ENCODE measurements at regions not wholly inside any gene's neighbourhood (a gene's known extent, or its start where the extent isn't known, plus 50 kb on each side); places are given as distances from the start of the nearest gene placed in this dataset.
"Not testable (repeated sequence)": the region's sequence is repeated elsewhere in the genome, so short reads cannot be mapped to it uniquely, and the experiment has no call there.

GRCh38 chr18:59079687-59080501 lies 59.8 kb upstream of the SEC11C start:
- H3K4me3 ChIP-seq (ENCODE audit: low read length); H3K9me3 ChIP-seq (replicated peaks; ENCODE audit: low read length); H3K4me2 ChIP-seq (ENCODE audit: low read length); H3K36me3 ChIP-seq (ENCODE audit: insufficient read depth, low read length); H3K4me1 ChIP-seq (ENCODE audit: control insufficient read depth, insufficient read depth, low read length); H3K9ac ChIP-seq (ENCODE audit: low read depth, low read length): not testable (repeated sequence)
- H3K27me3 ChIP-seq (ENCODE audit: control insufficient read depth, insufficient read depth, low read length), result peaks cover 71% of the 10 kb centered on the region

GRCh38 chr18:59083136-59083818 lies 56.4 kb upstream of the SEC11C start:
- H3K4me1 ChIP-seq (ENCODE audit: control insufficient read depth, insufficient read depth, low read length), result no peaks in the 10 kb centered on the region
- H3K36me3 ChIP-seq (ENCODE audit: insufficient read depth, low read length), result no peaks in the 10 kb centered on the region
- H3K4me2 ChIP-seq (ENCODE audit: low read length), result no peak overlapping the region
- H3K27me3 ChIP-seq (ENCODE audit: control insufficient read depth, insufficient read depth, low read length), result peaks cover 65% of the 10 kb centered on the region
- H3K4me3 ChIP-seq (ENCODE audit: low read length), result no peak overlapping the region
- no peak overlapping the region for H3K9ac ChIP-seq (ENCODE audit: low read depth, low read length)
- H3K9me3 ChIP-seq (replicated peaks; ENCODE audit: low read length), result no peaks in the 10 kb centered on the region

GRCh38 chr18:59085126-59085794 lies 54.4 kb upstream of the SEC11C start:
- H3K9ac ChIP-seq (ENCODE audit: low read depth, low read length), result no peak overlapping the region
- peaks cover 62% of the 10 kb centered on the region for H3K27me3 ChIP-seq (ENCODE audit: control insufficient read depth, insufficient read depth, low read length)
- H3K4me1 ChIP-seq (ENCODE audit: control insufficient read depth, insufficient read depth, low read length), result no peaks in the 10 kb centered on the region
- no peaks in the 10 kb centered on the region for H3K9me3 ChIP-seq (replicated peaks; ENCODE audit: low read length)
- no peak overlapping the region for H3K4me2 ChIP-seq (ENCODE audit: low read length)
- H3K36me3 ChIP-seq (ENCODE audit: insufficient read depth, low read length), result no peaks in the 10 kb centered on the region
- no peak overlapping the region for H3K4me3 ChIP-seq (ENCODE audit: low read length)

GRCh38 chr18:59085797-59086196 lies 53.9 kb upstream of the SEC11C start:
- no peak overlapping the region for H3K9ac ChIP-seq (ENCODE audit: low read depth, low read length)
- peaks cover 57% of the 10 kb centered on the region for H3K27me3 ChIP-seq (ENCODE audit: control insufficient read depth, insufficient read depth, low read length)
- no peak overlapping the region for H3K4me2 ChIP-seq (ENCODE audit: low read length)
- H3K9me3 ChIP-seq (replicated peaks; ENCODE audit: low read length), result no peaks in the 10 kb centered on the region
- no peak overlapping the region for H3K4me3 ChIP-seq (ENCODE audit: low read length)
- no peaks in the 10 kb centered on the region for H3K4me1 ChIP-seq (ENCODE audit: control insufficient read depth, insufficient read depth, low read length)
- H3K36me3 ChIP-seq (ENCODE audit: insufficient read depth, low read length), result no peaks in the 10 kb centered on the region

GRCh38 chr18:59086522-59086921 lies 53.2 kb upstream of the SEC11C start:
- H3K4me1 ChIP-seq (ENCODE audit: control insufficient read depth, insufficient read depth, low read length), result no peaks in the 10 kb centered on the region
- H3K4me3 ChIP-seq (ENCODE audit: low read length), result no peak overlapping the region
- no peaks in the 10 kb centered on the region for H3K36me3 ChIP-seq (ENCODE audit: insufficient read depth, low read length)
- no peak overlapping the region for H3K4me2 ChIP-seq (ENCODE audit: low read length)
- H3K27me3 ChIP-seq (ENCODE audit: control insufficient read depth, insufficient read depth, low read length), result peaks cover 60% of the 10 kb centered on the region
- H3K9me3 ChIP-seq (replicated peaks; ENCODE audit: low read length), result no peaks in the 10 kb centered on the region
- H3K9ac ChIP-seq (ENCODE audit: low read depth, low read length), result no peak overlapping the region

- Histone ChIP-seq H3K4me1 (ENCODE audit: control insufficient read depth, insufficient read depth, low read length) (no peaks in the 10 kb centered on the region), H3K9ac (ENCODE audit: low read depth, low read length) (no peak overlapping the region), H3K4me2 (ENCODE audit: low read length) (no peak overlapping the region), H3K36me3 (ENCODE audit: insufficient read depth, low read length) (no peaks in the 10 kb centered on the region), H3K27me3 (ENCODE audit: control insufficient read depth, insufficient read depth, low read length) (peaks cover 64% of the 10 kb centered on the region), H3K4me3 (ENCODE audit: low read length) (no peak overlapping the region), H3K9me3 (replicated peaks; ENCODE audit: low read length) (no peaks in the 10 kb centered on the region)
Observed at GRCh38 chr18:59087391-59087790, 52.3 kb upstream of the SEC11C start.

Measured in skeletal muscle satellite cell (primary cell).